ENCODE measurements at regions not wholly inside any gene's neighbourhood (a gene's known extent, or its start where the extent isn't known, plus 50 kb on each side); places are given as distances from the start of the nearest gene placed in this dataset.

GRCh38 chr1:58248791-58249190 is 297.7 kb downstream of the OMA1 start:
- Mint-ChIP-seq H3K4me3 (no peak overlapping the region), H3K27ac (no peak overlapping the region), H3K4me1 (peaks cover 4% of the 10 kb centered on the region), H3K27me3 (peaks cover 31% of the 10 kb centered on the region), H3K36me3 (ENCODE audit: low read depth) (no peaks in the 10 kb centered on the region), H3K9me3 (no peaks in the 10 kb centered on the region)
- DNase-seq: no peak
- intact Hi-C loops (cut with micrococcal nuclease): no loop called here
- no peak for TF ChIP-seq CTCF (IDR thresholded peaks at IDR 0.05)
- CTCF ChIA-PET: no interaction called here
- ATAC-seq (ENCODE audit: low read depth): no peak
- POLR2A ChIA-PET: no interaction called here

GRCh38 chr1:58248072-58248471 is 298.5 kb downstream of the OMA1 start:
- ATAC-seq (ENCODE audit: low read depth): no peak
- Mint-ChIP-seq H3K27me3 (peaks cover 31% of the 10 kb centered on the region), H3K4me1 (peaks cover 4% of the 10 kb centered on the region), H3K9me3 (no peaks in the 10 kb centered on the region), H3K36me3 (ENCODE audit: low read depth) (no peaks in the 10 kb centered on the region), H3K4me3 (no peak overlapping the region), H3K27ac (no peak overlapping the region)
- ChIA-PET POLR2A (no interaction called here), CTCF (no interaction called here)
- no peak for DNase-seq
- intact Hi-C loops (cut with micrococcal nuclease): no loop called here
- TF ChIP-seq CTCF (IDR thresholded peaks at IDR 0.05): no peak

- DNase-seq: no peak
- ATAC-seq (ENCODE audit: low read depth): no peak
- Mint-ChIP-seq H3K27ac (no peak overlapping the region), H3K4me1 (peaks cover 4% of the 10 kb centered on the region), H3K4me3 (no peak overlapping the region), H3K36me3 (ENCODE audit: low read depth) (no peaks in the 10 kb centered on the region), H3K27me3 (peaks cover 29% of the 10 kb centered on the region), H3K9me3 (no peaks in the 10 kb centered on the region)
- ChIA-PET POLR2A (no interaction called here), CTCF (no interaction called here)
- intact Hi-C loops (cut with micrococcal nuclease): no loop called here
- TF ChIP-seq CTCF (IDR thresholded peaks at IDR 0.05): no peak
These were observed 300.0 kb downstream of the OMA1 start for GRCh38 chr1:58246549-58246948.

- no peaks in the 10 kb centered on the region for H3K36me3 Mint-ChIP-seq (ENCODE audit: low read depth)
- POLR2A ChIA-PET: no interaction called here
- H3K27ac Mint-ChIP-seq: no peak overlapping the region
- intact Hi-C loops (cut with micrococcal nuclease): no loop called here
- H3K4me1 Mint-ChIP-seq: peaks cover 2% of the 10 kb centered on the region
- DNase-seq (no peak), ATAC-seq (ENCODE audit: low read depth) (no peak)
- H3K27me3 Mint-ChIP-seq: peaks cover 16% of the 10 kb centered on the region
- CTCF ChIA-PET: no interaction called here
- no peaks in the 10 kb centered on the region for H3K9me3 Mint-ChIP-seq
- H3K4me3 Mint-ChIP-seq: no peak overlapping the region
- TF ChIP-seq CTCF (IDR thresholded peaks at IDR 0.05): no peak
These were observed 301.7 kb downstream of the OMA1 start for GRCh38 chr1:58244872-58245271.

GRCh38 chr1:58238846-58239245 is 307.7 kb downstream of the OMA1 start:
- H3K27me3 Mint-ChIP-seq: no peaks in the 10 kb centered on the region
- no peaks in the 10 kb centered on the region for H3K4me1 Mint-ChIP-seq
- no peak overlapping the region for H3K4me3 Mint-ChIP-seq
- ATAC-seq (ENCODE audit: low read depth): no peak
- ChIA-PET CTCF (no interaction called here), POLR2A (no interaction called here)
- DNase-seq: no peak
- H3K36me3 Mint-ChIP-seq (ENCODE audit: low read depth): no peaks in the 10 kb centered on the region
- intact Hi-C loops (cut with micrococcal nuclease): no loop called here
- no peaks in the 10 kb centered on the region for H3K9me3 Mint-ChIP-seq
- TF ChIP-seq CTCF (IDR thresholded peaks at IDR 0.05): no peak
- H3K27ac Mint-ChIP-seq: no peak overlapping the region
